ENCODE measurements at regions not wholly inside any gene's neighbourhood (a gene's known extent, or its start where the extent isn't known, plus 50 kb on each side); places are given as distances from the start of the nearest gene placed in this dataset.

- 68 to 81% (median 72%) methylated on average over 9 of the region's 9 CpGs for WGBS, 4 donors
- Histone ChIP-seq H3K27me3 (no peaks in the 10 kb centered on the region), H3K4me1 (no peaks in the 10 kb centered on the region), H3K9me3 (peaks cover 0 to 2% (median 0%) of the 10 kb centered on the region in 12 donors), H3K36me3 (no peaks in the 10 kb centered on the region), H3K4me3 (no peak overlapping the region), H3K27ac (no peak overlapping the region)
- TF ChIP-seq POLR2A (IDR thresholded peaks at IDR 0.05): no peak
- intact Hi-C loops (cut with DNase I): no loop called here
- ATAC-seq (no peak), DNase-seq (no peak)
Measured at GRCh38 chr4:181046809-181047208, 1196.4 kb upstream of the TENM3 start.

GRCh38 chr4:181051931-181052330, 1191.3 kb upstream of the TENM3 start:
- intact Hi-C loops (cut with DNase I): no loop called here
- TF ChIP-seq POLR2A (IDR thresholded peaks at IDR 0.05): no peak
- no peak for TF ChIP-seq CTCF (IDR thresholded peaks at IDR 0.05)
- Histone ChIP-seq H3K9me3 (peaks cover 0 to 6% (median 0%) of the 10 kb centered on the region in 12 donors), H3K27ac (no peak overlapping the region), H3K4me1 (no peaks in the 10 kb centered on the region), H3K4me3 (no peak overlapping the region), H3K27me3 (no peaks in the 10 kb centered on the region), H3K36me3 (no peaks in the 10 kb centered on the region)
- DNase-seq (no peak), ATAC-seq (no peak)

GRCh38 chr4:181061787-181062186, 1181.4 kb upstream of the TENM3 start:
- no peak overlapping the region for H3K4me3 ChIP-seq
- no peaks in the 10 kb centered on the region for H3K36me3 ChIP-seq
- no peaks in the 10 kb centered on the region for H3K4me1 ChIP-seq
- H3K27ac ChIP-seq: no peak overlapping the region
- H3K9me3 ChIP-seq: no peaks in the 10 kb centered on the region
- 47 to 58% (median 50%) methylated on average over 1 of the region's 1 CpG for WGBS, 4 donors
- intact Hi-C loops (cut with DNase I): no loop called here
- ATAC-seq: no peak
- no peak for DNase-seq
- H3K27me3 ChIP-seq: no peaks in the 10 kb centered on the region
- TF ChIP-seq CTCF (IDR thresholded peaks at IDR 0.05) (no peak), POLR2A (IDR thresholded peaks at IDR 0.05) (no peak)

- intact Hi-C loops (cut with DNase I): no loop called here
- H3K4me1 ChIP-seq: no peaks in the 10 kb centered on the region
- no peaks in the 10 kb centered on the region for H3K9me3 ChIP-seq
- 70 to 79% (median 77%) methylated on average over 3 of the region's 3 CpGs for WGBS, 4 donors
- H3K27ac ChIP-seq: no peak overlapping the region
- DNase-seq: no peak
- TF ChIP-seq POLR2A (IDR thresholded peaks at IDR 0.05): no peak
- TF ChIP-seq CTCF (IDR thresholded peaks at IDR 0.05): no peak
- H3K36me3 ChIP-seq: no peaks in the 10 kb centered on the region
- ATAC-seq: no peak
- no peak overlapping the region for H3K4me3 ChIP-seq
- H3K27me3 ChIP-seq: no peaks in the 10 kb centered on the region
Measured at GRCh38 chr4:181063212-181063611, 1180.0 kb upstream of the TENM3 start.

GRCh38 chr4:181077341-181077740, 1165.9 kb upstream of the TENM3 start:
- no peak overlapping the region for H3K4me3 ChIP-seq
- H3K9me3 ChIP-seq: peaks cover 0 to 8% (median 0%) of the 10 kb centered on the region in 12 donors
- DNase-seq (no peak), ATAC-seq (no peak)
- intact Hi-C loops (cut with DNase I): no loop called here
- H3K36me3 ChIP-seq: no peaks in the 10 kb centered on the region
- TF ChIP-seq POLR2A (IDR thresholded peaks at IDR 0.05) (no peak), CTCF (IDR thresholded peaks at IDR 0.05) (no peak)
- H3K27me3 ChIP-seq: no peaks in the 10 kb centered on the region
- no peaks in the 10 kb centered on the region for H3K4me1 ChIP-seq
- no peak overlapping the region for H3K27ac ChIP-seq

Data from heart left ventricle (tissue), 16 donors.